ENCODE measurements at regions not wholly inside any gene's neighbourhood (a gene's known extent, or its start where the extent isn't known, plus 50 kb on each side); places are given as distances from the start of the nearest gene placed in this dataset.

DNA sequence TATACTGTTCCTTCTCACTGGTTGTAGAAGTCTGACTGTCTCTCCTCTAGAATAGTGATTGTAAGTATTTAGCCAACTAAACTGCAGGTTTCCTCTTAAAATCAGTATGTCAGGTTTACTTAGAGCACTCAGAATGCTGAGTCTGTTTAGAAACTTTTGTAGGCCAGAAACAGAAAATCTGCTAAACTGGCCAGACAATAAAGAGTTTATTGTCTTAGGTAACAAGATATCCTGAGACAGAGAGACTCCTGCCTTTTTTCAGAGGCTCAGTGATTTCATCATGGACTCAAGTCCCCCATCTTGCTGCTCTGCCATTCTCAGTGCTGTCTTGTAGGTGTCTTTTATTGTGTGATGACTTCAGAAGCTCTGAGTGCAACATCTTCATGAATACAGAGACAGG, 279.0 kb downstream of the MFSD1 start (continued):
- TF ChIP-seq, protein P1, sequence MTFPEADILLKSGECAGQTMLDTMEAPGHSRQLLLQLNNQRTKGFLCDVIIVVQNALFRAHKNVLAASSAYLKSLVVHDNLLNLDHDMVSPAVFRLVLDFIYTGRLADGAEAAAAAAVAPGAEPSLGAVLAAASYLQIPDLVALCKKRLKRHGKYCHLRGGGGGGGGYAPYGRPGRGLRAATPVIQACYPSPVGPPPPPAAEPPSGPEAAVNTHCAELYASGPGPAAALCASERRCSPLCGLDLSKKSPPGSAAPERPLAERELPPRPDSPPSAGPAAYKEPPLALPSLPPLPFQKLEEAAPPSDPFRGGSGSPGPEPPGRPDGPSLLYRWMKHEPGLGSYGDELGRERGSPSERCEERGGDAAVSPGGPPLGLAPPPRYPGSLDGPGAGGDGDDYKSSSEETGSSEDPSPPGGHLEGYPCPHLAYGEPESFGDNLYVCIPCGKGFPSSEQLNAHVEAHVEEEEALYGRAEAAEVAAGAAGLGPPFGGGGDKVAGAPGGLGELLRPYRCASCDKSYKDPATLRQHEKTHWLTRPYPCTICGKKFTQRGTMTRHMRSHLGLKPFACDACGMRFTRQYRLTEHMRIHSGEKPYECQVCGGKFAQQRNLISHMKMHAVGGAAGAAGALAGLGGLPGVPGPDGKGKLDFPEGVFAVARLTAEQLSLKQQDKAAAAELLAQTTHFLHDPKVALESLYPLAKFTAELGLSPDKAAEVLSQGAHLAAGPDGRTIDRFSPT (tag by site-specific recombination; IDR thresholded peaks at IDR 0.05), result no peak
- TF ChIP-seq KLF9 (tag by site-specific recombination; IDR thresholded peaks at IDR 0.05; ENCODE audit: low read depth) (no peak), ZNF221 (tag by site-specific recombination; IDR thresholded peaks at IDR 0.05; ENCODE audit: borderline replicate concordance) (no peak), ZNF2 (tag by site-specific recombination; IDR thresholded peaks at IDR 0.05) (no peak), ZNF707 (tag by site-specific recombination; IDR thresholded peaks at IDR 0.05) (no peak), ZBTB17 (tag by site-specific recombination; IDR thresholded peaks at IDR 0.05) (no peak), ZNF585B (tag by site-specific recombination; IDR thresholded peaks at IDR 0.05) (no peak)

DNA sequence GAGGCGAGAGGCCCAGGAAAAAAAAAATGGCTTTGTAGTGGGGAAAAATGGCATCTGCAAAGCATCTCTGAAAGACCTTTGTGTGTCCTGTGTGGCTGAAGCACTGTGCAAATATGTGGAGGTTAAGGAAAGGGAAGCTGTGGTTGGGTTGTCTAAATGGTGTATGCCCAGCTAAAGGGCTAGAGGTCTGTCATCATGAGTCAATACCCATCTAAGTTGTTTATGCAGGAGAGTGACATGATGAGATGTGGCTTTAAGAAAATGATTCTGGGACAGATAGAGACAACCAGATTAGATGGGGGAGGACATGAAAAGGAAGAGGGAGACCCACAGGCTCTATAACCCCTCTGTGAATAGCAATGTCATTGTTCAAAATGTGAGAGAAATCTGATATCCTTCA, 280.7 kb downstream of the MFSD1 start:
- Histone ChIP-seq H3K9me3 (ENCODE audit: control insufficient read depth, insufficient read depth, low read depth, low read length) (no peaks in the 10 kb centered on the region), H3K4me1 (ENCODE audit: control insufficient read depth, insufficient read depth, low read length) (no peaks in the 10 kb centered on the region), H3K36me3 (ENCODE audit: control insufficient read depth in 2 of 2, insufficient read depth in 1 of 2, low read length in 2 of 2) (no peaks in the 10 kb centered on the region), H3K4me3 (ENCODE audit: low read depth, low read length) (no peak overlapping the region), H3K27ac (ENCODE audit: extremely low read depth, low read depth, low read length) (no peak overlapping the region)
- TF ChIP-seq KLF1 (tag by site-specific recombination; IDR thresholded peaks at IDR 0.05) (no peak), BCL11B (tag by site-specific recombination; IDR thresholded peaks at IDR 0.05; ENCODE audit: low read depth) (no peak), ZNF548 (tag by site-specific recombination; IDR thresholded peaks at IDR 0.05) (no peak), ZNF555 (tag by site-specific recombination; conservative IDR thresholded peaks at IDR 0.05) (no peak), ZNF2 (tag by site-specific recombination; IDR thresholded peaks at IDR 0.05) (no peak), ZNF132 (tag by site-specific recombination; IDR thresholded peaks at IDR 0.05; ENCODE audit: borderline replicate concordance) (no peak), ZEB2 (tag by site-specific recombination; IDR thresholded peaks at IDR 0.05) (no peak), SCRT1 (tag by site-specific recombination; IDR thresholded peaks at IDR 0.05; ENCODE audit: borderline replicate concordance) (no peak), ZNF121 (tag by site-specific recombination; IDR thresholded peaks at IDR 0.05) (no peak), ZNF837 (tag by site-specific recombination; IDR thresholded peaks at IDR 0.05) (no peak), ZNF629 (tag by site-specific recombination; IDR thresholded peaks at IDR 0.05) (no peak), SETDB1 (IDR thresholded peaks at IDR 0.05; ENCODE audit: insufficient read length, low read length) (no peak), ZNF24 (tag by site-specific recombination; IDR thresholded peaks at IDR 0.05) (no peak), SALL2 (tag by site-specific recombination; IDR thresholded peaks at IDR 0.05; ENCODE audit: borderline replicate concordance) (no peak), ZNF433 (tag by site-specific recombination; IDR thresholded peaks at IDR 0.05; ENCODE audit: low read depth) (no peak), ZBTB21 (tag by site-specific recombination; IDR thresholded peaks at IDR 0.05) (no peak), ZNF423 (tag by site-specific recombination; IDR thresholded peaks at IDR 0.05) (no peak)
- TF ChIP-seq, protein P2, sequence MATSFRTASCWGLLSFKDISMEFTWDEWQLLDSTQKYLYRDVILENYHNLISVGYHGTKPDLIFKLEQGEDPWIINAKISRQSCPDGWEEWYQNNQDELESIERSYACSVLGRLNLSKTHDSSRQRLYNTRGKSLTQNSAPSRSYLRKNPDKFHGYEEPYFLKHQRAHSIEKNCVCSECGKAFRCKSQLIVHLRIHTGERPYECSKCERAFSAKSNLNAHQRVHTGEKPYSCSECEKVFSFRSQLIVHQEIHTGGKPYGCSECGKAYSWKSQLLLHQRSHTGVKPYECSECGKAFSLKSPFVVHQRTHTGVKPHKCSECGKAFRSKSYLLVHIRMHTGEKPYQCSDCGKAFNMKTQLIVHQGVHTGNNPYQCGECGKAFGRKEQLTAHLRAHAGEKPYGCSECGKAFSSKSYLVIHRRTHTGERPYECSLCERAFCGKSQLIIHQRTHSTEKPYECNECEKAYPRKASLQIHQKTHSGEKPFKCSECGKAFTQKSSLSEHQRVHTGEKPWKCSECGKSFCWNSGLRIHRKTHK (tag by site-specific recombination; IDR thresholded peaks at IDR 0.05), result no peak
- TF ChIP-seq, protein P3, sequence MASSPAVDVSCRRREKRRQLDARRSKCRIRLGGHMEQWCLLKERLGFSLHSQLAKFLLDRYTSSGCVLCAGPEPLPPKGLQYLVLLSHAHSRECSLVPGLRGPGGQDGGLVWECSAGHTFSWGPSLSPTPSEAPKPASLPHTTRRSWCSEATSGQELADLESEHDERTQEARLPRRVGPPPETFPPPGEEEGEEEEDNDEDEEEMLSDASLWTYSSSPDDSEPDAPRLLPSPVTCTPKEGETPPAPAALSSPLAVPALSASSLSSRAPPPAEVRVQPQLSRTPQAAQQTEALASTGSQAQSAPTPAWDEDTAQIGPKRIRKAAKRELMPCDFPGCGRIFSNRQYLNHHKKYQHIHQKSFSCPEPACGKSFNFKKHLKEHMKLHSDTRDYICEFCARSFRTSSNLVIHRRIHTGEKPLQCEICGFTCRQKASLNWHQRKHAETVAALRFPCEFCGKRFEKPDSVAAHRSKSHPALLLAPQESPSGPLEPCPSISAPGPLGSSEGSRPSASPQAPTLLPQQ (tag by site-specific recombination; IDR thresholded peaks at IDR 0.05), result no peak
- POLR2A ChIA-PET, result no interaction called here
- CTCF ChIA-PET, result no interaction called here

All from HEK293 (cell line).